EL (cell line): ENCODE measurements at regions not wholly inside any gene's neighbourhood (a gene's known extent, or its start where the extent isn't known, plus 50 kb on each side); places are given as distances from the start of the nearest gene placed in this dataset.
A peak's percentile ranks its signal among the peaks of the same experiment; 100 is the strongest.

ENCODE experiments used
- DNase-seq: peaks from one replicate; pipeline ENCODE4 v3.0.0-alpha.2; 2016

- no peak for DNase-seq
These were observed 249.8 kb upstream of the CPEB2 start for GRCh38 chr4:14752341-14753046.

GRCh38 chr4:14767142-14767541 lies 235.1 kb upstream of the CPEB2 start:
- no peak for DNase-seq

- DNase-seq: no peak
These were observed 233.8 kb upstream of the CPEB2 start for GRCh38 chr4:14768449-14768848.

GRCh38 chr4:14769993-14770392 lies 232.3 kb upstream of the CPEB2 start:
- no peak for DNase-seq

GRCh38 chr4:14771094-14771493 lies 231.2 kb upstream of the CPEB2 start:
- no peak for DNase-seq

- DNase-seq: peak; percentile 36
These were observed 230.6 kb upstream of the CPEB2 start for GRCh38 chr4:14771504-14772175.

GRCh38 chr4:14772388-14772787 lies 229.9 kb upstream of the CPEB2 start:
- DNase-seq: no peak

GRCh38 chr4:14783011-14783877 lies 219.0 kb upstream of the CPEB2 start:
- peak; percentile 77 for DNase-seq

- no peak for DNase-seq
These were observed 215.1 kb upstream of the CPEB2 start for GRCh38 chr4:14787221-14787620.

GRCh38 chr4:14787894-14788293 lies 214.4 kb upstream of the CPEB2 start:
- peak; percentile 27 for DNase-seq

GRCh38 chr4:14790494-14790893 lies 211.8 kb upstream of the CPEB2 start:
- DNase-seq: no peak

- DNase-seq: peak; percentile 6
These were observed 209.5 kb upstream of the CPEB2 start for GRCh38 chr4:14792702-14793227.

- DNase-seq: no peak
These were observed 201.3 kb upstream of the CPEB2 start for GRCh38 chr4:14800977-14801376.

GRCh38 chr4:14802596-14802995 lies 199.7 kb upstream of the CPEB2 start:
- no peak for DNase-seq

- no peak for DNase-seq
These were observed 194.4 kb upstream of the CPEB2 start for GRCh38 chr4:14807856-14808255.

- no peak for DNase-seq
These were observed 193.1 kb upstream of the CPEB2 start for GRCh38 chr4:14809203-14809602.

- no peak for DNase-seq
These were observed 192.2 kb upstream of the CPEB2 start for GRCh38 chr4:14810121-14810520.

GRCh38 chr4:14810568-14810967 lies 191.7 kb upstream of the CPEB2 start:
- DNase-seq: no peak

GRCh38 chr4:14812101-14812500 lies 190.2 kb upstream of the CPEB2 start:
- DNase-seq: no peak

- no peak for DNase-seq
These were observed 185.5 kb upstream of the CPEB2 start for GRCh38 chr4:14816623-14817261.

- no peak for DNase-seq
These were observed 178.1 kb upstream of the CPEB2 start for GRCh38 chr4:14824189-14824588.

GRCh38 chr4:14827111-14827510 lies 175.2 kb upstream of the CPEB2 start:
- peak; percentile 46 for DNase-seq

- DNase-seq: no peak
These were observed 172.5 kb upstream of the CPEB2 start for GRCh38 chr4:14829795-14830194.
